Activated T-helper 1 cell treated with anti-CD3 and anti-CD28 coated beads, Interleukin-12 subunit alpha, Interleukin-12 subunit beta, Interleukin-2, Interleukin-4 antibody, amounts not matched to agents 30 ng/mL and 10 ng/mL and 1 ng/mL, durations not matched to agents 14 hours and 24 hours and 36 hours (primary cell): ENCODE measurements at regions not wholly inside any gene's neighbourhood (a gene's known extent, or its start where the extent isn't known, plus 50 kb on each side); places are given as distances from the start of the nearest gene placed in this dataset.

ENCODE experiments used
- DNase-seq: peaks from one replicate; pipeline ENCODE4 v3.0.0; 2021; ENCODE audit warnings: low spot score
- H3K27ac Mint-ChIP-seq: one replicate; pipeline ENCODE4 v1.8.0; 2021; ENCODE audit warnings: mild to moderate bottlenecking, mixed read lengths
- H3K27me3 Mint-ChIP-seq: one replicate; pipeline ENCODE4 v1.8.0; 2022; ENCODE audit warnings: mild to moderate bottlenecking, moderate library complexity, mixed read lengths; ENCODE audit not compliant: insufficient read depth
- H3K36me3 Mint-ChIP-seq: one replicate; pipeline ENCODE4 v1.8.0; 2021; ENCODE audit warnings: low read depth, mixed read lengths
- H3K4me1 Mint-ChIP-seq: one replicate; pipeline ENCODE4 v1.8.0; 2021; ENCODE audit warnings: low read depth, mixed read lengths
- H3K4me3 Mint-ChIP-seq: one replicate; pipeline ENCODE4 v1.8.0; 2021; ENCODE audit warnings: mild to moderate bottlenecking, moderate library complexity, mixed read lengths
- H3K9me3 Mint-ChIP-seq: one replicate; pipeline ENCODE4 v1.8.0; 2021; ENCODE audit warnings: mixed read lengths
- intact Hi-C: fragments of 100-400 bp; cut with micrococcal nuclease; formaldehyde crosslinking; loops from one replicate; pipeline ENCODE4 v1.15.1; 2024

- H3K9me3 Mint-ChIP-seq: no peaks in the 10 kb centered on the region
- DNase-seq: no peak
- no peaks in the 10 kb centered on the region for H3K27me3 Mint-ChIP-seq
- H3K4me3 Mint-ChIP-seq: no peak overlapping the region
- intact Hi-C loops: no loop called here
- no peaks in the 10 kb centered on the region for H3K4me1 Mint-ChIP-seq
- no peak overlapping the region for H3K27ac Mint-ChIP-seq
- H3K36me3 Mint-ChIP-seq: no peaks in the 10 kb centered on the region
Observed at GRCh38 chr2:18684206-18685038, 95.1 kb upstream of the NT5C1B start.

GRCh38 chr2:18682681-18683080 lies 93.3 kb upstream of the NT5C1B start:
- Mint-ChIP-seq H3K4me1 (no peaks in the 10 kb centered on the region), H3K27me3 (no peaks in the 10 kb centered on the region), H3K4me3 (no peak overlapping the region), H3K36me3 (no peaks in the 10 kb centered on the region), H3K9me3 (no peaks in the 10 kb centered on the region), H3K27ac (no peak overlapping the region)
- intact Hi-C loops: no loop called here
- no peak for DNase-seq

GRCh38 chr2:18677280-18677679 lies 87.9 kb upstream of the NT5C1B start:
- Mint-ChIP-seq H3K27me3 (no peaks in the 10 kb centered on the region), H3K9me3 (peaks cover 16% of the 10 kb centered on the region), H3K4me3 (no peak overlapping the region), H3K36me3 (no peaks in the 10 kb centered on the region), H3K27ac (no peak overlapping the region), H3K4me1 (no peaks in the 10 kb centered on the region)
- no peak for DNase-seq
- intact Hi-C loops: no loop called here

GRCh38 chr2:18674309-18674708 lies 84.9 kb upstream of the NT5C1B start:
- no peaks in the 10 kb centered on the region for H3K4me1 Mint-ChIP-seq
- no peak overlapping the region for H3K4me3 Mint-ChIP-seq
- H3K27ac Mint-ChIP-seq: no peak overlapping the region
- H3K36me3 Mint-ChIP-seq: no peaks in the 10 kb centered on the region
- H3K27me3 Mint-ChIP-seq: no peaks in the 10 kb centered on the region
- DNase-seq: no peak
- intact Hi-C loops: no loop called here
- H3K9me3 Mint-ChIP-seq: peaks cover 16% of the 10 kb centered on the region

- H3K4me3 Mint-ChIP-seq: no peak overlapping the region
- no peaks in the 10 kb centered on the region for H3K4me1 Mint-ChIP-seq
- H3K27ac Mint-ChIP-seq: no peak overlapping the region
- H3K36me3 Mint-ChIP-seq: no peaks in the 10 kb centered on the region
- no peaks in the 10 kb centered on the region for H3K27me3 Mint-ChIP-seq
- no peak for DNase-seq
- intact Hi-C loops: no loop called here
- peaks cover 16% of the 10 kb centered on the region for H3K9me3 Mint-ChIP-seq
Observed at GRCh38 chr2:18671363-18671762, 82.0 kb upstream of the NT5C1B start.

GRCh38 chr2:18668221-18668620 lies 78.9 kb upstream of the NT5C1B start:
- no peak for DNase-seq
- Mint-ChIP-seq H3K27me3 (no peaks in the 10 kb centered on the region), H3K36me3 (no peaks in the 10 kb centered on the region), H3K9me3 (peaks cover 4% of the 10 kb centered on the region), H3K4me1 (no peaks in the 10 kb centered on the region), H3K4me3 (no peak overlapping the region), H3K27ac (no peak overlapping the region)
- intact Hi-C loops: no loop called here

- H3K4me1 Mint-ChIP-seq: no peaks in the 10 kb centered on the region
- no peaks in the 10 kb centered on the region for H3K9me3 Mint-ChIP-seq
- no peak for DNase-seq
Observed at GRCh38 chr2:18664421-18664820, 75.1 kb upstream of the NT5C1B start.

GRCh38 chr2:18663861-18664260 lies 74.5 kb upstream of the NT5C1B start:
- no peak for DNase-seq
- H3K4me3 Mint-ChIP-seq: no peak overlapping the region

More at GRCh38 chr2:18664421-18664820, 75.1 kb upstream of the NT5C1B start:
- Mint-ChIP-seq H3K36me3 (no peaks in the 10 kb centered on the region), H3K27me3 (no peaks in the 10 kb centered on the region), H3K27ac (no peak overlapping the region), H3K4me3 (no peak overlapping the region)
- intact Hi-C loops: no loop called here

GRCh38 chr2:18662689-18663088 lies 73.3 kb upstream of the NT5C1B start:
- no peak for DNase-seq
- Mint-ChIP-seq H3K4me3 (no peak overlapping the region), H3K36me3 (no peaks in the 10 kb centered on the region), H3K27ac (no peak overlapping the region), H3K27me3 (no peaks in the 10 kb centered on the region), H3K4me1 (no peaks in the 10 kb centered on the region), H3K9me3 (no peaks in the 10 kb centered on the region)
- intact Hi-C loops: no loop called here

More at GRCh38 chr2:18663861-18664260, 74.5 kb upstream of the NT5C1B start:
- intact Hi-C loops: no loop called here
- H3K36me3 Mint-ChIP-seq: no peaks in the 10 kb centered on the region
- H3K4me1 Mint-ChIP-seq: no peaks in the 10 kb centered on the region
- no peak overlapping the region for H3K27ac Mint-ChIP-seq
- no peaks in the 10 kb centered on the region for H3K27me3 Mint-ChIP-seq
- no peaks in the 10 kb centered on the region for H3K9me3 Mint-ChIP-seq

- Mint-ChIP-seq H3K9me3 (no peaks in the 10 kb centered on the region), H3K27ac (no peak overlapping the region), H3K4me1 (no peaks in the 10 kb centered on the region), H3K27me3 (no peaks in the 10 kb centered on the region), H3K4me3 (no peak overlapping the region), H3K36me3 (no peaks in the 10 kb centered on the region)
- no peak for DNase-seq
- intact Hi-C loops: no loop called here
Observed at GRCh38 chr2:18659915-18660314, 70.5 kb upstream of the NT5C1B start.

- intact Hi-C loops: no loop called here
- Mint-ChIP-seq H3K4me3 (no peak overlapping the region), H3K27ac (no peak overlapping the region), H3K9me3 (no peaks in the 10 kb centered on the region), H3K27me3 (no peaks in the 10 kb centered on the region), H3K4me1 (no peaks in the 10 kb centered on the region), H3K36me3 (no peaks in the 10 kb centered on the region)
- DNase-seq: no peak
Observed at GRCh38 chr2:18656048-18656447, 66.7 kb upstream of the NT5C1B start.

GRCh38 chr2:18651842-18652774 lies 62.7 kb upstream of the NT5C1B start:
- no peaks in the 10 kb centered on the region for H3K27me3 Mint-ChIP-seq
- H3K27ac Mint-ChIP-seq: no peak overlapping the region
- intact Hi-C loops: no loop called here
- no peak for DNase-seq
- no peaks in the 10 kb centered on the region for H3K4me1 Mint-ChIP-seq
- H3K4me3 Mint-ChIP-seq: no peak overlapping the region
- H3K9me3 Mint-ChIP-seq: no peaks in the 10 kb centered on the region
- H3K36me3 Mint-ChIP-seq: no peaks in the 10 kb centered on the region

GRCh38 chr2:18650221-18650620 lies 60.9 kb upstream of the NT5C1B start:
- Mint-ChIP-seq H3K27me3 (no peaks in the 10 kb centered on the region), H3K9me3 (no peaks in the 10 kb centered on the region), H3K27ac (no peak overlapping the region), H3K4me3 (no peak overlapping the region), H3K4me1 (no peaks in the 10 kb centered on the region), H3K36me3 (no peaks in the 10 kb centered on the region)
- no peak for DNase-seq
- intact Hi-C loops: no loop called here
